ENCODE measurements at regions not wholly inside any gene's neighbourhood (a gene's known extent, or its start where the extent isn't known, plus 50 kb on each side); places are given as distances from the start of the nearest gene placed in this dataset.

DNA sequence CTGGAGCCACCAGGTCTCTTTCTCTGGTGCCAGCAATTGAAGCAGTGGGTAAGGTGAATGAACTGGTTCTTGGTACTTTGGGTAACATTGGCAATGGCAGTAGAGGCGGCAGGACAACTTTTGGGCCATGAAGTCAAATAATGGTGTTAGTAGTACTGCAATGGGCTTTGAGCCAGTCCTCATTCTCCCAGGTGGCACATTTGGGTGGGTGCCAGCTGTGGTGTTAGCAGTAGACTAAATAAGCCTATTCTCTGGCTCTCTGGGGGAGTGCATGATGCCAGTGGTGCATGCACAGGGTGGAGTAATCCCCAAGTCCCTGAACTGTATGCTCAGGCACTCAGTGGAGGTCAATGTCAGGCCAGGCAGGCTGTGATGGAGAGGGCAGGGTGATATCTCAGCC, 120.2 kb upstream of the LRRTM4 start:
- Histone ChIP-seq H3K27me3 (ENCODE audit: insufficient read depth, low read length) (no peaks in the 10 kb centered on the region), H3K9me2 (ENCODE audit: low read depth, low read length) (no peaks in the 10 kb centered on the region), H3K4me3 (ENCODE audit: low read depth, low read length, poor library complexity, severe bottlenecking) (no peak overlapping the region), H4K20me1 (ENCODE audit: insufficient read depth, low read length) (no peaks in the 10 kb centered on the region), H2AFZ (ENCODE audit: low read length) (no peak overlapping the region), H3K9ac (ENCODE audit: low read length) (no peak overlapping the region), H3F3A (ENCODE audit: insufficient read depth, low read length) (no peaks in the 10 kb centered on the region), H3K36me3 (ENCODE audit: insufficient read depth, low read length) (no peaks in the 10 kb centered on the region), H3K79me2 (ENCODE audit: insufficient read depth, low read length) (no peaks in the 10 kb centered on the region), H3K4me1 (ENCODE audit: insufficient read depth, low read length, severe bottlenecking) (no peaks in the 10 kb centered on the region), H3K9me3 (ENCODE audit: low read length) (no peaks in the 10 kb centered on the region), H3K27ac (ENCODE audit: low read depth, low read length, poor library complexity, severe bottlenecking) (no peak overlapping the region), H3K4me2 (ENCODE audit: low read length) (no peak overlapping the region)
- TF ChIP-seq EZH2 (IDR thresholded peaks at IDR 0.05; ENCODE audit: borderline replicate concordance, low read length), result no peak
- TF ChIP-seq, protein P1, sequence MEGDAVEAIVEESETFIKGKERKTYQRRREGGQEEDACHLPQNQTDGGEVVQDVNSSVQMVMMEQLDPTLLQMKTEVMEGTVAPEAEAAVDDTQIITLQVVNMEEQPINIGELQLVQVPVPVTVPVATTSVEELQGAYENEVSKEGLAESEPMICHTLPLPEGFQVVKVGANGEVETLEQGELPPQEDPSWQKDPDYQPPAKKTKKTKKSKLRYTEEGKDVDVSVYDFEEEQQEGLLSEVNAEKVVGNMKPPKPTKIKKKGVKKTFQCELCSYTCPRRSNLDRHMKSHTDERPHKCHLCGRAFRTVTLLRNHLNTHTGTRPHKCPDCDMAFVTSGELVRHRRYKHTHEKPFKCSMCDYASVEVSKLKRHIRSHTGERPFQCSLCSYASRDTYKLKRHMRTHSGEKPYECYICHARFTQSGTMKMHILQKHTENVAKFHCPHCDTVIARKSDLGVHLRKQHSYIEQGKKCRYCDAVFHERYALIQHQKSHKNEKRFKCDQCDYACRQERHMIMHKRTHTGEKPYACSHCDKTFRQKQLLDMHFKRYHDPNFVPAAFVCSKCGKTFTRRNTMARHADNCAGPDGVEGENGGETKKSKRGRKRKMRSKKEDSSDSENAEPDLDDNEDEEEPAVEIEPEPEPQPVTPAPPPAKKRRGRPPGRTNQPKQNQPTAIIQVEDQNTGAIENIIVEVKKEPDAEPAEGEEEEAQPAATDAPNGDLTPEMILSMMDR (IDR thresholded peaks at IDR 0.05; ENCODE audit: low read length), result no peak

DNA sequence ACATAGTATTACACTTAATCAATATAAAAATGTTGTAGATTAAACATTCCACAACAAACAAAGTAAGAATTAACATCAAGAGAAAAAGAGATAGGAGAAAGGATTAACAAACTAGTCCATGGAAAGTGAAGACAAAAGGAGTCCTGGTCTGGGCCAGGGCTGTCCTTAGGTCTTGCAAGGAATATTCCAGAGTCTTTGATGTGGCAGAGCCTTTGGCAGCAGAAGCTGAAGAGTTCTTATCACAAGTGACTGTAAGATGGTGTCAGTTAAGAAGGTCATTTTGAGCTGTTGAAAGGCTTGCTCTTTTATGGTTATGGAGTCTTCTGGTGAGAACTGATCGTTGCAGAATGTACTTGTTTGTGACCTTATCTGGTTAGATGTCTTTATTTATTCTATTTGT, 127.7 kb upstream of the LRRTM4 start:
- Histone ChIP-seq H3K9me2 (ENCODE audit: low read depth, low read length) (no peaks in the 10 kb centered on the region), H3K79me2 (ENCODE audit: insufficient read depth, low read length) (no peaks in the 10 kb centered on the region), H3K9ac (ENCODE audit: low read length) (no peak overlapping the region), H3F3A (ENCODE audit: insufficient read depth, low read length) (no peaks in the 10 kb centered on the region), H3K4me2 (ENCODE audit: low read length) (no peak overlapping the region), H2AFZ (ENCODE audit: low read length) (no peak overlapping the region), H3K4me3 (ENCODE audit: low read depth, low read length, poor library complexity, severe bottlenecking) (no peak overlapping the region), H4K20me1 (ENCODE audit: insufficient read depth, low read length) (no peaks in the 10 kb centered on the region), H3K4me1 (ENCODE audit: insufficient read depth, low read length, severe bottlenecking) (no peaks in the 10 kb centered on the region), H3K36me3 (ENCODE audit: insufficient read depth, low read length) (no peaks in the 10 kb centered on the region), H3K27me3 (ENCODE audit: insufficient read depth, low read length) (no peaks in the 10 kb centered on the region), H3K27ac (ENCODE audit: low read depth, low read length, poor library complexity, severe bottlenecking) (no peak overlapping the region), H3K9me3 (ENCODE audit: low read length) (no peaks in the 10 kb centered on the region)
- TF ChIP-seq, protein P1 (IDR thresholded peaks at IDR 0.05; ENCODE audit: low read length), result no peak
- TF ChIP-seq EZH2 (IDR thresholded peaks at IDR 0.05; ENCODE audit: borderline replicate concordance, low read length), result no peak

DNA sequence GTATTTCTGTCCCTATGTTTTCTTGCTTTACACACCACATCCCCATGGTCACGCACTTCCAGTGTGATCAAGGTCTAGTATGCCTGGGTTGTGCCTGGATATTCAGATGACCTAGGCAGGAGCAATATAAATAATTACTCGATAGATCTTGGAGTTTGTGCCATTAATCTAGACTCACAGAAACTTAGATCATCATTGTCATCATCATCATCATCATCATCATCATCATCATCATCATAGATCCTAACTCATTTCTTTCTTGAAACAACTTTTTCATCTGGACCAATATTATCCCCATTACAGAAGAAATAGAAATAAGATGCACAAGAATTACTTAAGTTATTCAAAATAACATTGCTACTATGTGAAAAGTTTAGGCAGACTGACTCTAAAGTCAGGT, 130.3 kb upstream of the LRRTM4 start:
- Histone ChIP-seq H4K20me1 (ENCODE audit: insufficient read depth, low read length) (no peaks in the 10 kb centered on the region), H3K9ac (ENCODE audit: low read length) (no peak overlapping the region), H3K9me3 (ENCODE audit: low read length) (no peaks in the 10 kb centered on the region), H3K4me2 (ENCODE audit: low read length) (no peak overlapping the region), H3K27me3 (ENCODE audit: insufficient read depth, low read length) (no peaks in the 10 kb centered on the region), H3K9me2 (ENCODE audit: low read depth, low read length) (no peaks in the 10 kb centered on the region), H3K27ac (ENCODE audit: low read depth, low read length, poor library complexity, severe bottlenecking) (no peak overlapping the region), H3K36me3 (ENCODE audit: insufficient read depth, low read length) (no peaks in the 10 kb centered on the region), H3K4me1 (ENCODE audit: insufficient read depth, low read length, severe bottlenecking) (no peaks in the 10 kb centered on the region), H2AFZ (ENCODE audit: low read length) (no peak overlapping the region), H3F3A (ENCODE audit: insufficient read depth, low read length) (no peaks in the 10 kb centered on the region), H3K4me3 (ENCODE audit: low read depth, low read length, poor library complexity, severe bottlenecking) (no peak overlapping the region), H3K79me2 (ENCODE audit: insufficient read depth, low read length) (no peaks in the 10 kb centered on the region)
- TF ChIP-seq, protein P1 (IDR thresholded peaks at IDR 0.05; ENCODE audit: low read length), result no peak
- no peak for TF ChIP-seq EZH2 (IDR thresholded peaks at IDR 0.05; ENCODE audit: borderline replicate concordance, low read length)

Data from OCI-LY1 (cell line).